SK-N-SH treated with all-trans-retinoic acid at 6 μM for 48 hours (cell line): ENCODE measurements at regions not wholly inside any gene's neighbourhood (a gene's known extent, or its start where the extent isn't known, plus 50 kb on each side); places are given as distances from the start of the nearest gene placed in this dataset.

Experiments used
- ARNTL ChIP-seq: fragments of 450-650 bp; formaldehyde crosslinking; IDR thresholded peaks from 2 replicates; pipeline ENCODE4 v1.5.0; 2020; ENCODE audit warnings: low read depth, mild to moderate bottlenecking, moderate library complexity, borderline replicate concordance
- BACH2 ChIP-seq: fragments of 250-450 bp; sonication (Bioruptor Pico); IDR thresholded peaks from 2 replicates; pipeline ENCODE4 v1.9.0; 2021; ENCODE audit warnings: mild to moderate bottlenecking, borderline replicate concordance
- ZNF8 ChIP-seq: fragments of 450-650 bp; formaldehyde crosslinking; IDR thresholded peaks from 2 replicates; pipeline ENCODE4 v1.5.0; 2020; ENCODE audit warnings: mild to moderate bottlenecking, moderate library complexity

GRCh38 chrX:46184749-46185148 lies 360.5 kb downstream of the ZNF674 start:
- TF ChIP-seq ARNTL (CRISPR knock-in tag) (no peak), BACH2 (no peak), ZNF8 (CRISPR knock-in tag) (no peak)
